Left ventricle myocardium inferior (tissue), 1 donor: ENCODE measurements at regions not wholly inside any gene's neighbourhood (a gene's known extent, or its start where the extent isn't known, plus 50 kb on each side); places are given as distances from the start of the nearest gene placed in this dataset.

Experiments
- DNase-seq: peaks from one replicate; pipeline ENCODE4 v3.0.0-alpha.2; 2020
- H3K27ac ChIP-seq: fragments of 200-600 bp; replicated peaks from 2 replicates; pipeline ENCODE4 v1.8.0; 2021
- H3K27me3 ChIP-seq: fragments of 200-600 bp; 2 replicates; pipeline ENCODE4 v1.8.0; 2021; ENCODE audit warnings: low read depth
- H3K36me3 ChIP-seq: fragments of 200-600 bp; 2 replicates; pipeline ENCODE4 v1.8.0; 2021
- H3K4me1 ChIP-seq: fragments of 200-600 bp; 2 replicates; pipeline ENCODE4 v1.8.0; 2021
- H3K4me3 ChIP-seq: fragments of 200-600 bp; 2 replicates; pipeline ENCODE4 v1.8.0; 2021; ENCODE audit warnings: mild to moderate bottlenecking, moderate library complexity
- H3K9me3 ChIP-seq: fragments of 200-600 bp; replicated peaks from 2 replicates; pipeline ENCODE4 v1.8.0; 2021
- intact Hi-C: fragments of 100-400 bp; cut with micrococcal nuclease; formaldehyde crosslinking; loops from one replicate; pipeline ENCODE4 v1.11.0; 2022
- TF ChIP-seq, protein P1 (sequence below): fragments of 200-600 bp; IDR thresholded peaks from 2 replicates; pipeline ENCODE4 v1.8.0; 2021; ENCODE audit warnings: antibody characterized with exemption, mild to moderate bottlenecking, borderline replicate concordance
- donor health status: DM: no; HTN: yes; CAD: no; lungs with severe emphysema.

DNA sequence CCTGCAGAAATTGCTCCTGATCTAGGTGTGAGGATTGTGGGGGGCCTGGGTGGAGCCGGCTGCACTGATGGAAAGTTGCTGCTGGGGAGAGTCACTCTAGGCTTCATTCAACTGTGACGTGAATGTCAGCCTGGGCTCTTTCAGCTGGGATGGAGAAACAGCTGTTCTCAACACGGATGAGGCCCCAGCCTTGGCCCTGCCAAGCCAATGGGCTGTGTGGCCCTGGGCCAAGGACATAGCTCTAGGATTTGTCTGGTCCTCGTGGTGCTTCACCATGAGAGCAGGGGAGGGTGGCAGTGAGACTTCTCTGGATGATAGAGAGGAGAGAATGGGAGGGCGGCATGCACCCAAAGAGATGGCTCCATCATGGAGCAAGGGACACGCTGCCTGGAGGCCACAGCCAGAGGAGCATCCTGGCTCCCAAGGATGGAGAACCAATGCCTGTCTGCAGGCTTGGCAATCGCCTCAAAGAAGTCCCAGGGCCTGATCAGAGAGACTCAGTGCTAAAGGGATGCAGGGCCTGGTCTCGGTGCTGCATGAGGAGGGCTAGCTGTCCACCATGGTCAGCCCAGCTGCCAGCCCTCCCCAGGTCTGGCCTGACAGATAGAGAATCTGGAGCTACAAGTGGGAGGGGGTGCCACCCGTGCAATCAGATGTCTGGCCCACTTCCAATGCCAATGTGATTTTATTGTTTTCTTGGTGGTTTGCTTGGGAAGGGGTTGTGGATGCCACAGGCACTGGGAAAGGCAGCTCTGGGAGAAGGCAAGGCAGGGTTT lies 141.0 kb downstream of the GADD45G start:
- H3K27ac ChIP-seq: peak overlapping the region; percentile 73
- intact Hi-C loops: no loop called here
- H3K36me3 ChIP-seq: no peaks in the 10 kb centered on the region
- no peaks in the 10 kb centered on the region for H3K27me3 ChIP-seq
- DNase-seq: no peak
- no peak overlapping the region for H3K4me3 ChIP-seq
- TF ChIP-seq, protein P1, sequence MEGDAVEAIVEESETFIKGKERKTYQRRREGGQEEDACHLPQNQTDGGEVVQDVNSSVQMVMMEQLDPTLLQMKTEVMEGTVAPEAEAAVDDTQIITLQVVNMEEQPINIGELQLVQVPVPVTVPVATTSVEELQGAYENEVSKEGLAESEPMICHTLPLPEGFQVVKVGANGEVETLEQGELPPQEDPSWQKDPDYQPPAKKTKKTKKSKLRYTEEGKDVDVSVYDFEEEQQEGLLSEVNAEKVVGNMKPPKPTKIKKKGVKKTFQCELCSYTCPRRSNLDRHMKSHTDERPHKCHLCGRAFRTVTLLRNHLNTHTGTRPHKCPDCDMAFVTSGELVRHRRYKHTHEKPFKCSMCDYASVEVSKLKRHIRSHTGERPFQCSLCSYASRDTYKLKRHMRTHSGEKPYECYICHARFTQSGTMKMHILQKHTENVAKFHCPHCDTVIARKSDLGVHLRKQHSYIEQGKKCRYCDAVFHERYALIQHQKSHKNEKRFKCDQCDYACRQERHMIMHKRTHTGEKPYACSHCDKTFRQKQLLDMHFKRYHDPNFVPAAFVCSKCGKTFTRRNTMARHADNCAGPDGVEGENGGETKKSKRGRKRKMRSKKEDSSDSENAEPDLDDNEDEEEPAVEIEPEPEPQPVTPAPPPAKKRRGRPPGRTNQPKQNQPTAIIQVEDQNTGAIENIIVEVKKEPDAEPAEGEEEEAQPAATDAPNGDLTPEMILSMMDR: no peak
- peaks cover 43% of the 10 kb centered on the region for H3K4me1 ChIP-seq
- H3K9me3 ChIP-seq: peaks cover 6% of the 10 kb centered on the region

DNA sequence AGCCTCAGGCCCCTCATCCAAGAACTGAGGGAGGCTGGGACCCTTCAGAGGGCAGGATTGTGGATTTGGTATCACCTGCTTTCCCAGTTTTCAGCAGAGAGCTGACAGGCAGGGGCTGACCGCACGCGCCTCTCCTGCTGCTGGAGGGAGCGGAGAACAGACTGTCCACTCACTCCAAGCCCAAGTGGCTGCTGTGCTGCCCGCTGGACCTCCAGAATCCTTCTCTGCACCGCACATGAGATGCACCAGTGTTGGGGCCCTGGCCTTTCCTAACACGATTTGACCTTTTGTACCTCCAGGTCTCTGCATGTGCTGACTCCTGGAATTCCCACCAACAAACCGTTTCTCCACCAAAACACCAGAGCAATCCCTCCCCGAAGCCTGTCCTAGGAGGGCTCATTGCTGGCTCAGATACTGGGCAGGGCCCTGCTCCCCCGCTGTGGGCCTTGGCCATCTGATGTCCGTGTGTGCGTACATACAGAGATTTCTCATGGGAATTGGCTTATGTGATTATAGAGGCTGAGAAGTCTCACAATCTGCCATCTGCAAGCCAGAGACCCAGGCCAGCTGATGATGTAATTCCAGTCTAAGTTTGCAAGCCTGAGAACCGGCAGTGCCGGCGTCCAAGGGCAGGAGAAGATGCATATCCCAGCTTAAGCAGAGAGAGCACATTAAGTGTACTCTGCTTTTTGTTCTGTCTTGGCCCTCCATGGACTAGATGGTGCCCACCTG lies 141.7 kb downstream of the GADD45G start:
- H3K4me3 ChIP-seq: no peak overlapping the region
- no peaks in the 10 kb centered on the region for H3K36me3 ChIP-seq

DNA sequence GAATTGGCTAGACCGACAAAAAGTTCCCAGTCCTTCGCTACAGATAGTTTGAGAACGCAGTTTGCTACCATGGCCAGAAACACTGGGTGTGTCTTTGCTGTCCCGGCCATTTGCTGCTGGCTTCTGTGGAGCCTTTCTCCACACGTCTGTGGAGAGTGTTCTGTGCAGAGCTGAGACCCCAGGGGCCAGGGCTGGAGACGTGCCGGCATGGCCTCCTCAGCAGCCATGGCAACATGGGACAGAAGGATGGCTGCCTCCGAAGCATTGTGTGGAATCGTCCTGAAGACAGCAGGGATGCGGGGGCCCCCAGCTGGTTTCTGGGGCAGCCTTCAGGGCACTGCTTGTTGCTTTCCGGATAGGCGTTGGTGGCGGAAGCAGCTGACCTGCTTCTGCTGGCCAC lies 142.8 kb downstream of the GADD45G start:
- Histone ChIP-seq H3K4me3 (no peak overlapping the region), H3K36me3 (no peaks in the 10 kb centered on the region), H3K27ac (peak overlapping the region; percentile 73), H3K9me3 (peaks cover 6% of the 10 kb centered on the region), H3K4me1 (peaks cover 46% of the 10 kb centered on the region), H3K27me3 (no peaks in the 10 kb centered on the region)
- DNase-seq: peak; percentile 68
- intact Hi-C loops: no loop called here
- TF ChIP-seq, protein P1: no peak

More for the DNA sequence above, 141.7 kb downstream of the GADD45G start:
- intact Hi-C loops: no loop called here
- peaks cover 46% of the 10 kb centered on the region for H3K4me1 ChIP-seq
- TF ChIP-seq, protein P1: no peak
- H3K27ac ChIP-seq: peak overlapping the region; percentile 73
- peak; percentile 71 for DNase-seq
- no peaks in the 10 kb centered on the region for H3K27me3 ChIP-seq
- peaks cover 6% of the 10 kb centered on the region for H3K9me3 ChIP-seq

DNA sequence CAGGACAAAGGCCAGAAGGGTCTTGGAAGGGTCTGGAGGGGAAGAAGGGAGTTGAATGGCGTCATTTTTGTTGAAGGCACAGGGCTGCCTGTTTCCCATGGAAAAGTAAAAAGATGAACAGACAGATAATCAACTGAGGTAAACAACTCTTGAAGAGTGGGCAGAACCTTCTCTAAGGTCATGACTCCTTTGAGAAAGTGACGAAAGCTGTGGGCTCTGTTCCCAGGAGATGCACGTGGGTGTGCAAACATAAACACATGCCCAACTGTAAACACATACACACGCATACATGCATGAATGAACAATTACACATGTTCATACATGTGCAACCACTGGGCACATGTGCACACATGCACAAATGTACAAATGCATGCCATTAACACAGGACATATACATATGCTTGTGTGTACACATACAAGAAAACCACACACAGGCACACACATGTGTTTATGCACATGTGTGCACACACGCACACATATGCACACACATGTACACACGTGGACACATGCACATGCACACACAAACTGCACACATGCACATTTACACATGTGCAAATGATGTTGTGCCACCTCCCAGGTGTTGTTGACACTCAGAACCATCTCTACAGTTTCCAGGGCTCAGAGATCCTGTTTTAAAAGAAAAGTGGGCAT lies 143.3 kb downstream of the GADD45G start:
- Histone ChIP-seq H3K36me3 (no peaks in the 10 kb centered on the region), H3K27me3 (no peaks in the 10 kb centered on the region), H3K27ac (peak overlapping the region; percentile 73), H3K4me3 (no peak overlapping the region), H3K4me1 (peaks cover 46% of the 10 kb centered on the region), H3K9me3 (peaks cover 6% of the 10 kb centered on the region)
- intact Hi-C loops: no loop called here
- no peak for DNase-seq
- TF ChIP-seq, protein P1: no peak

DNA sequence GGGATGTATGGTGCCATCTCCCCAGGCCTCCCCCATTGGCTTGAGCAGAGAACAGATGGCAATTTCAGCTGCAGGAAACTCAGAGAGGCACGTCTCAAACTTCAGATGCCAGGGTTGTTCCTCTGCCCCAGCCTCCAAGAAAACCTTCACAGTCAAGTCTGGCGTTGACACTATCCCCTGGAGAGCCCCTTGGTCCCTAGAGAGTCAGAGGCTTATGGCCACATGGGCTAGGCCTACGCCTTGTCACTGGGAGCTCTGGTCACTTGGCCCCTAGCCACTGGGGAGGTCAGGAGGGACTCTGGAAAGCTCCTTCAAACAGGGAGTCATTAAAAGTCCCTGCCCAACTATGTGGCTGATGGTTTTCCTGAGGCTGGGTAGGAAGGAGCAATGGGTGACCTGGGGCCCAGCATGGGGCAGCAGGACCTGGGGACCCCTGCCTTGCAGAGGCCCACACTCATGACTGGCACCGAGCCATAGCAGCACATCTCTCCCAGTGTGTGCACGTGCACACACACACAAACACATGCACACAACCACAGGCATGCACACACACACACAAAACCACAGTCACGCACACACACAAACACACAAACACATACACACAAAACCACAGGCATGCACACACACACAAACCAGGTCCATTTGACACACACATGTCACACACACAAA lies 144.2 kb downstream of the GADD45G start:
- intact Hi-C loops: no loop called here
- no peaks in the 10 kb centered on the region for H3K36me3 ChIP-seq
- TF ChIP-seq, protein P1: no peak
- no peak overlapping the region for H3K4me3 ChIP-seq
- H3K27ac ChIP-seq: no peak overlapping the region
- H3K9me3 ChIP-seq: peaks cover 6% of the 10 kb centered on the region
- no peaks in the 10 kb centered on the region for H3K27me3 ChIP-seq
- no peak for DNase-seq
- peaks cover 42% of the 10 kb centered on the region for H3K4me1 ChIP-seq
